B cell (primary cell): ENCODE measurements at regions not wholly inside any gene's neighbourhood (a gene's known extent, or its start where the extent isn't known, plus 50 kb on each side); places are given as distances from the start of the nearest gene placed in this dataset.

ENCODE experiments used
- EZH2 ChIP-seq: IDR thresholded peaks from 2 replicates; pipeline ENCODE4 v1.6.1; 2012; ENCODE audit warnings: borderline replicate concordance, low read depth, mild to moderate bottlenecking, moderate library complexity, low read length; ENCODE audit not compliant: insufficient read depth, poor library complexity, severe bottlenecking
- TF ChIP-seq, protein P1 (sequence below): fragments of 200-600 bp; IDR thresholded peaks from one replicate; pipeline ENCODE4 v1.8.0; 2022; ENCODE audit warnings: antibody characterized with exemption, mild to moderate bottlenecking

DNA sequence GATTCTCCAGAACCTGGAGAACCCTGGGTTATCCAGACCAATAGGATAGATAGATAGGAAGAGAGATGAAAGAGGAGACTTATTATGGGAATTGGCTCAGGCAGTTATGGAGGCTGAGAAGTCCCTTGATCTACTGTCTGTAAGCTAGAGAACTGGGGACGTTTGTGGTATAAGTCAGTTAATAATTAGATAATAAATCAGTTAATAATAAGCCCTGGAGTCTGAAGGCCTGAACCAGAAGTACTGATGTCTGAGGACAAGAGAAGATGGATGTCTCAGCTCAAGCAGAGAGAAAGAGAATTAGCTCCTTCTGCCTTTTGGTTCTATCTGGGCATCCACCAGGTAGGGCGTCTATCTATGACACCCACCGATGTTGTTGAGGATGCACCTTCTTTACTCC lies 72.9 kb upstream of the SLC22A23 start:
- TF ChIP-seq, protein P1, sequence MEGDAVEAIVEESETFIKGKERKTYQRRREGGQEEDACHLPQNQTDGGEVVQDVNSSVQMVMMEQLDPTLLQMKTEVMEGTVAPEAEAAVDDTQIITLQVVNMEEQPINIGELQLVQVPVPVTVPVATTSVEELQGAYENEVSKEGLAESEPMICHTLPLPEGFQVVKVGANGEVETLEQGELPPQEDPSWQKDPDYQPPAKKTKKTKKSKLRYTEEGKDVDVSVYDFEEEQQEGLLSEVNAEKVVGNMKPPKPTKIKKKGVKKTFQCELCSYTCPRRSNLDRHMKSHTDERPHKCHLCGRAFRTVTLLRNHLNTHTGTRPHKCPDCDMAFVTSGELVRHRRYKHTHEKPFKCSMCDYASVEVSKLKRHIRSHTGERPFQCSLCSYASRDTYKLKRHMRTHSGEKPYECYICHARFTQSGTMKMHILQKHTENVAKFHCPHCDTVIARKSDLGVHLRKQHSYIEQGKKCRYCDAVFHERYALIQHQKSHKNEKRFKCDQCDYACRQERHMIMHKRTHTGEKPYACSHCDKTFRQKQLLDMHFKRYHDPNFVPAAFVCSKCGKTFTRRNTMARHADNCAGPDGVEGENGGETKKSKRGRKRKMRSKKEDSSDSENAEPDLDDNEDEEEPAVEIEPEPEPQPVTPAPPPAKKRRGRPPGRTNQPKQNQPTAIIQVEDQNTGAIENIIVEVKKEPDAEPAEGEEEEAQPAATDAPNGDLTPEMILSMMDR = no peak
- TF ChIP-seq EZH2 = no peak
